ENCODE measurements at regions not wholly inside any gene's neighbourhood (a gene's known extent, or its start where the extent isn't known, plus 50 kb on each side); places are given as distances from the start of the nearest gene placed in this dataset.

- H3K27me3 ChIP-seq (ENCODE audit: insufficient read depth, low read length, poor library complexity, severe bottlenecking) = no peaks in the 10 kb centered on the region
- H3K9me3 ChIP-seq (ENCODE audit: insufficient read depth, low read depth, low read length) = no peaks in the 10 kb centered on the region
- no peaks in the 10 kb centered on the region for H3F3A ChIP-seq (ENCODE audit: low read depth)
- no peak overlapping the region for H3K4me3 ChIP-seq (ENCODE audit: low read length, poor library complexity, severe bottlenecking)
- no peaks in the 10 kb centered on the region for H3K36me3 ChIP-seq (ENCODE audit: insufficient read depth, low read length)
- no peak overlapping the region for H2AFZ ChIP-seq (ENCODE audit: low read length)
- no peaks in the 10 kb centered on the region for H4K20me1 ChIP-seq (ENCODE audit: insufficient read depth, low read length, poor library complexity, severe bottlenecking)
- no peak overlapping the region for H3K4me2 ChIP-seq (ENCODE audit: low read depth, low read length, poor library complexity, severe bottlenecking)
- H3K79me2 ChIP-seq (ENCODE audit: insufficient read depth, low read length) = no peaks in the 10 kb centered on the region
- no peak overlapping the region for H3K9ac ChIP-seq (ENCODE audit: low read depth, low read length, poor library complexity, severe bottlenecking)
- no peaks in the 10 kb centered on the region for H3K4me1 ChIP-seq (ENCODE audit: insufficient read depth, low read length, poor library complexity, severe bottlenecking)
- no peak for TF ChIP-seq CTCF (conservative IDR thresholded peaks at IDR 0.05; ENCODE audit: low read length)
- TF ChIP-seq EZH2phosphoT487 (IDR thresholded peaks at IDR 0.05; ENCODE audit: borderline replicate concordance) = no peak
- no peaks in the 10 kb centered on the region for H3K9me2 ChIP-seq (replicated peaks; ENCODE audit: low read depth, low read length)
These were observed 423.3 kb upstream of the GRM7 start for GRCh38 chr3:6437631-6438030.

- Histone ChIP-seq H3K27me3 (ENCODE audit: insufficient read depth, low read length, poor library complexity, severe bottlenecking) (no peaks in the 10 kb centered on the region), H3K36me3 (ENCODE audit: insufficient read depth, low read length) (no peaks in the 10 kb centered on the region), H3K9me2 (replicated peaks; ENCODE audit: low read depth, low read length) (no peaks in the 10 kb centered on the region), H3K4me2 (ENCODE audit: low read depth, low read length, poor library complexity, severe bottlenecking) (no peak overlapping the region), H2AFZ (ENCODE audit: low read length) (no peak overlapping the region), H4K20me1 (ENCODE audit: insufficient read depth, low read length, poor library complexity, severe bottlenecking) (no peaks in the 10 kb centered on the region), H3K9ac (ENCODE audit: low read depth, low read length, poor library complexity, severe bottlenecking) (no peak overlapping the region), H3K4me3 (ENCODE audit: low read length, poor library complexity, severe bottlenecking) (no peak overlapping the region), H3F3A (ENCODE audit: low read depth) (no peaks in the 10 kb centered on the region), H3K79me2 (ENCODE audit: insufficient read depth, low read length) (no peaks in the 10 kb centered on the region), H3K4me1 (ENCODE audit: insufficient read depth, low read length, poor library complexity, severe bottlenecking) (peaks cover 2% of the 10 kb centered on the region), H3K9me3 (ENCODE audit: insufficient read depth, low read depth, low read length) (no peaks in the 10 kb centered on the region)
- TF ChIP-seq CTCF (conservative IDR thresholded peaks at IDR 0.05; ENCODE audit: low read length) (no peak), EZH2phosphoT487 (IDR thresholded peaks at IDR 0.05; ENCODE audit: borderline replicate concordance) (no peak)
These were observed 422.9 kb upstream of the GRM7 start for GRCh38 chr3:6438031-6438430.

- H3K4me1 ChIP-seq (ENCODE audit: insufficient read depth, low read length, poor library complexity, severe bottlenecking) = peaks cover 12% of the 10 kb centered on the region
- no peaks in the 10 kb centered on the region for H3K9me3 ChIP-seq (ENCODE audit: insufficient read depth, low read depth, low read length)
- no peaks in the 10 kb centered on the region for H4K20me1 ChIP-seq (ENCODE audit: insufficient read depth, low read length, poor library complexity, severe bottlenecking)
- H3K27me3 ChIP-seq (ENCODE audit: insufficient read depth, low read length, poor library complexity, severe bottlenecking) = no peaks in the 10 kb centered on the region
- TF ChIP-seq EZH2phosphoT487 (IDR thresholded peaks at IDR 0.05; ENCODE audit: borderline replicate concordance) (no peak), CTCF (conservative IDR thresholded peaks at IDR 0.05; ENCODE audit: low read length) (no peak)
- no peak overlapping the region for H3K9ac ChIP-seq (ENCODE audit: low read depth, low read length, poor library complexity, severe bottlenecking)
- no peaks in the 10 kb centered on the region for H3K9me2 ChIP-seq (replicated peaks; ENCODE audit: low read depth, low read length)
- H3K36me3 ChIP-seq (ENCODE audit: insufficient read depth, low read length) = no peaks in the 10 kb centered on the region
- H3K79me2 ChIP-seq (ENCODE audit: insufficient read depth, low read length) = no peaks in the 10 kb centered on the region
- no peak overlapping the region for H3K4me3 ChIP-seq (ENCODE audit: low read length, poor library complexity, severe bottlenecking)
- H3F3A ChIP-seq (ENCODE audit: low read depth) = no peaks in the 10 kb centered on the region
- H2AFZ ChIP-seq (ENCODE audit: low read length) = no peak overlapping the region
- no peak overlapping the region for H3K4me2 ChIP-seq (ENCODE audit: low read depth, low read length, poor library complexity, severe bottlenecking)
These were observed 421.7 kb upstream of the GRM7 start for GRCh38 chr3:6439226-6439625.

Data from Loucy (cell line).